Prostate gland (tissue), 2 donors: ENCODE measurements at regions not wholly inside any gene's neighbourhood (a gene's known extent, or its start where the extent isn't known, plus 50 kb on each side); places are given as distances from the start of the nearest gene placed in this dataset.

Experiments used
- DNase-seq: peaks from one replicate; pipeline ENCODE4 v3.0.0-alpha.2; 2019; ENCODE audit warnings: low spot score
- H3K27ac ChIP-seq, 2 donors: fragments of 200-600 bp; sonication (generic); 2 replicates each; pipeline ENCODE4 v1.5.1; 2017 to 2019
- H3K27me3 ChIP-seq: fragments of 200-600 bp; sonication (generic); replicated peaks from 2 replicates; pipeline ENCODE4 v1.5.1; 2019; ENCODE audit not compliant: insufficient read depth
- H3K36me3 ChIP-seq, 2 donors: fragments of 200-600 bp; sonication (generic); 1 replicate in 1 of 2; 2 replicates in 1 of 2; pipeline versions ENCODE4 v1.5.1 to v1.8.1; 2017 to 2019
- H3K4me1 ChIP-seq: fragments of 200-600 bp; sonication (generic); replicated peaks from 2 replicates; pipeline ENCODE4 v1.5.1; 2019
- H3K4me3 ChIP-seq, 2 donors: fragments of 200-600 bp; sonication (generic); 2 replicates each; pipeline ENCODE4 v1.5.1; 2017 to 2019
- H3K9me3 ChIP-seq: fragments of 200-600 bp; sonication (generic); 2 replicates; pipeline ENCODE4 v1.5.1; 2017
- POLR2A ChIP-seq: fragments of 450-650 bp; IDR thresholded peaks from one replicate; pipeline ENCODE4 v1.6.1; 2016; ENCODE audit warnings: antibody characterized with exemption, mild to moderate bottlenecking
- POLR2AphosphoS5 ChIP-seq: sonication (generic); formaldehyde crosslinking; IDR thresholded peaks from one replicate; pipeline ENCODE4 v1.6.1; 2017; ENCODE audit warnings: antibody characterized with exemption
- WGBS: methylation state at CpG from one replicate; pipeline ENCODE4 v1.1.5; 2018; 5-methylcytosine and 5-hydroxymethylcytosine counted together
- intact Hi-C: fragments of 100-400 bp; cut with DNase I; formaldehyde crosslinking; loops from one replicate; pipeline ENCODE4 v1.14.2; 2022
- TF ChIP-seq, protein P1 (sequence below), 4 experiments: fragments of 200-600 bp in 2 of 4; fragments of 450-650 bp in 2 of 4; sonication (generic) in 2 of 4; IDR thresholded peaks; 1 replicate in 3 of 4; 2 replicates in 1 of 4; pipeline ENCODE4 v1.5.1; 2016 to 2019; ENCODE audit warnings: antibody characterized with exemption in 4 of 4, mild to moderate bottlenecking in 2 of 4, moderate library complexity in 2 of 4

DNA sequence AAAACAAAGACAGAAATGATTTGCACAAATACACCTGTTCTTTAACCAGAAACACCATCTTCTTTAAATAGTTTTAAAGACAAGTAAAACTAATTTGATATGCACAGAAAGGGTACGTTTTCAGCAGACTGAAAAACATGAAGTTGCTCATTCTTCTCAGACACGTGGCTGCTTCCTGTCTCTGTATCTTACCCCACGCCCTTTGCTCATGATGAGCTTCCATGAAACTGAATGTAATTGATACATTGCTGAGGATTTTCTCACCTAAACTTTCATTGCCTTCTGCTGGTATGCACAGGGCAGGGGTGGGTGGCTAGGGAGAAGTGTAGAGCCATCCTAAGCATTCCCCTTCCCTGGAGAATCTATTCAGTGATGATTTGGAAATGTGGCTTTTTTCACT is 644.3 kb downstream of the BCL11A start:
- TF ChIP-seq POLR2AphosphoS5 (no peak), POLR2A (no peak)
- TF ChIP-seq, protein P1, sequence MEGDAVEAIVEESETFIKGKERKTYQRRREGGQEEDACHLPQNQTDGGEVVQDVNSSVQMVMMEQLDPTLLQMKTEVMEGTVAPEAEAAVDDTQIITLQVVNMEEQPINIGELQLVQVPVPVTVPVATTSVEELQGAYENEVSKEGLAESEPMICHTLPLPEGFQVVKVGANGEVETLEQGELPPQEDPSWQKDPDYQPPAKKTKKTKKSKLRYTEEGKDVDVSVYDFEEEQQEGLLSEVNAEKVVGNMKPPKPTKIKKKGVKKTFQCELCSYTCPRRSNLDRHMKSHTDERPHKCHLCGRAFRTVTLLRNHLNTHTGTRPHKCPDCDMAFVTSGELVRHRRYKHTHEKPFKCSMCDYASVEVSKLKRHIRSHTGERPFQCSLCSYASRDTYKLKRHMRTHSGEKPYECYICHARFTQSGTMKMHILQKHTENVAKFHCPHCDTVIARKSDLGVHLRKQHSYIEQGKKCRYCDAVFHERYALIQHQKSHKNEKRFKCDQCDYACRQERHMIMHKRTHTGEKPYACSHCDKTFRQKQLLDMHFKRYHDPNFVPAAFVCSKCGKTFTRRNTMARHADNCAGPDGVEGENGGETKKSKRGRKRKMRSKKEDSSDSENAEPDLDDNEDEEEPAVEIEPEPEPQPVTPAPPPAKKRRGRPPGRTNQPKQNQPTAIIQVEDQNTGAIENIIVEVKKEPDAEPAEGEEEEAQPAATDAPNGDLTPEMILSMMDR (IDR thresholded peaks at IDR 0.05): no peak
- DNase-seq: no peak
- Histone ChIP-seq H3K9me3 (no peaks in the 10 kb centered on the region), H3K27ac (no peak overlapping the region), H3K36me3 (no peaks in the 10 kb centered on the region), H3K4me1 (no peaks in the 10 kb centered on the region), H3K4me3 (no peak overlapping the region), H3K27me3 (no peaks in the 10 kb centered on the region)
- WGBS: 58% methylated on average over 3 of the region's 3 CpGs
- intact Hi-C loops: no loop called here

DNA sequence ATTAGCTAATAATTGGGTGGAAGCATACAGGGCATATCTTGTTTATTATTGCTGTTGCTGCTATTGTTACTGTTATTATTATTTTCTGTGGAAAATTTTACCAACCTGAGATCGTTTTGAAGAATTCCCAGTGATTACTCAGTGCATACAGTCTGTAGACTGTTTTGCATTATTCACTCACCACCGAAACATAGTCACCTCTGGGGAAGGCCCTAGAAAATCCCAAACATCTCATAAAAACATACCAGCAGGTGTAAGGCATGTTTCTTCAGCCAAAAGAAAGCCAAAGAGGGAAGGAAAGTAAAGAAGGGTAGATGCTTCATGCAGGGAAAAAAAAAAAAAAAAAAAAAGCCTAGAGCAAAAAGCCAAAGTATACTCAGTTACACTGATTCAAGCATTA is 647.7 kb downstream of the BCL11A start:
- TF ChIP-seq POLR2A: no peak
- TF ChIP-seq POLR2AphosphoS5: no peak
- TF ChIP-seq, protein P1 (IDR thresholded peaks at IDR 0.05): no peak
- DNase-seq: no peak
- Histone ChIP-seq H3K4me3 (no peak overlapping the region), H3K4me1 (no peaks in the 10 kb centered on the region), H3K27ac (no peak overlapping the region), H3K36me3 (no peaks in the 10 kb centered on the region), H3K27me3 (no peaks in the 10 kb centered on the region), H3K9me3 (no peaks in the 10 kb centered on the region)
- intact Hi-C loops: no loop called here
- WGBS: 87% methylated on average over 2 of the region's 2 CpGs

DNA sequence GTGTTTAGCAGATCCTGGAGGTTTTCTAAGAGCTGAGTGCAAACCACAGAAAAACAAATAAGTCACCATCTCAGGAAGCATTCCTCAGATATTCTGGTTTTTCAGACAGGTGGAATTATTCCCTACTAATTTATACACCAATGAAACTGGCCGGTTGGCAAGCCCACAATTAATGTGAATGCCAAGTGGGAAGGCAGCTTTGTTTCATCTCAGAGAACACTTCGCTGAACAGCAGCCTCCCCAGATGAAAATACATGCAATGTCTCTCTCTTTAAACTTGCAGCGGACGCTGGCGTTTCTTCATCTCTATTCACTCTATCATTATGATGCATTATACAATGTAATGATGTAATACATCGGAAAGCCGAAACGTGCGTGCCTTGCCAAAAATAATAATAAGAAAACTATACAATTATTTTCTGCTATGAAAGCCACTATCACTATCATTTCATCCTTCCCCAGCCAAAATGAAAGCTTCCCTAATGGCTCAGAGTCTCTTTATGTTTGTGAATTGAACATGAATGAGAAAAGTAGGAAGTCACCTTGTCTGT is 649.4 kb downstream of the BCL11A start:
- Histone ChIP-seq H3K4me3 (no peak overlapping the region), H3K27ac (no peak overlapping the region), H3K9me3 (no peaks in the 10 kb centered on the region), H3K36me3 (no peaks in the 10 kb centered on the region), H3K27me3 (no peaks in the 10 kb centered on the region), H3K4me1 (no peaks in the 10 kb centered on the region)
- intact Hi-C loops: no loop called here
- WGBS: 22% methylated on average over 9 of the region's 9 CpGs
- TF ChIP-seq, protein P1 (IDR thresholded peaks at IDR 0.05): no peak
- TF ChIP-seq POLR2A: no peak
- TF ChIP-seq POLR2AphosphoS5: no peak
- DNase-seq: no peak

DNA sequence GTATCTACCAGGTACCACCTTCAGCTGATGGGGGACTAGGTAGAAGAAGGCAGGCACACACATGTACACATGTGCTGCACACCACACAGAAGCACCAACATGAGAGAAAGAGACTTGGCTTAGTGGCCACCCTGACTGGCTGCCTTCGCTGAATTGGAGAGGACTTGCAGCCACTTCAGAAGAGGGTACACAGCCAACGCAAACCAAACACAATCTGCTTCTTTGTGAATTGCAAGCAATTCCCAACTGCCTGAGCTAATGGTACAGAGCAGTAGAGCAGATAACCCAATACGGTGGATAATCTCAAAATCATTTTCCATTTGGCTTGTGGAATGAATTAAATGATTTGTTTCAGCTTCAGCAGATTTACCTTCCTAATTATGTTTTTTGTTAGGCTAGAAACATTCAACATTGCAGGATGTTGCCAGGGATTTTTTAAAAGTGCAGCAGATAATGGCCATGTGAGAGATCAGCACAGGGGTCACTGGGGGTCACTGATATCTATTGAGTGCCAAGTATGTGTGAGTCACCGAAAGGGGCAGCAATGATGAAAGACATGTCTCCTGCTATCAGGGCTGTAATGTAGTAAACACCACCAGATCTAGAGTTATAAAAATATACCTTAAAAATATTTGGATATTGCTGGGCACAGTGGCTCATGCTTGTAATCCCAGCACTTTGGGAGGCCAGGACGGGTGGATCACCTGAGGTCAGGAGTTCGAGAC is 652.6 kb downstream of the BCL11A start:
- 89% methylated on average over 6 of the region's 6 CpGs for WGBS
- DNase-seq: no peak
- no peak overlapping the region for H3K4me3 ChIP-seq
- no peaks in the 10 kb centered on the region for H3K27me3 ChIP-seq
- no peaks in the 10 kb centered on the region for H3K36me3 ChIP-seq
- H3K9me3 ChIP-seq: no peaks in the 10 kb centered on the region
- intact Hi-C loops: no loop called here
- H3K4me1 ChIP-seq: no peaks in the 10 kb centered on the region
- TF ChIP-seq POLR2A: no peak
- TF ChIP-seq POLR2AphosphoS5: no peak
- TF ChIP-seq, protein P1 (IDR thresholded peaks at IDR 0.05): no peak
- no peak overlapping the region for H3K27ac ChIP-seq

DNA sequence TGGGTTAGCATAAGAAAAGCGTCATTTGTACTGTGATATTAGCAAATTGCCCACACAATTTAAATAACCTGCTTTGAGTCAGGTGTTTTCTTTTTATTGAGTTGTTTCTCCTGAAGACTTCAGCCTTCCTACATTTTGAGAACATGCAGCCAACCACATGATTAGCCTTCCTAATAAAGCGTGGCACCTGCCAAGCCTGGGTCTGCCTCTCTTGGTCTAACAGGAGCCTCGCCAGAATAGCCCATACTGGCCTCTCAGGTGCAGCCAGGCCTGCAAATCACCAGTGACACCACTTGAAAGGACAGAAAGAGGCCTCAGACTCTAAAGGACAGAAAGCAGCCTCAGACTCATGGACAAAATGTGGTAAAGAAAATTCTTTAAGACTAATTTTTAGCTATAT is 653.8 kb downstream of the BCL11A start:
- Histone ChIP-seq H3K27me3 (no peaks in the 10 kb centered on the region), H3K4me1 (no peaks in the 10 kb centered on the region), H3K27ac (no peak overlapping the region), H3K36me3 (no peaks in the 10 kb centered on the region), H3K4me3 (no peak overlapping the region), H3K9me3 (no peaks in the 10 kb centered on the region)
- intact Hi-C loops: no loop called here
- DNase-seq: no peak
- WGBS: 77% methylated on average over 3 of the region's 3 CpGs
- no peak for TF ChIP-seq POLR2AphosphoS5
- no peak for TF ChIP-seq POLR2A
- TF ChIP-seq, protein P1 (IDR thresholded peaks at IDR 0.05): no peak
